ENCODE measurements at regions not wholly inside any gene's neighbourhood (a gene's known extent, or its start where the extent isn't known, plus 50 kb on each side); places are given as distances from the start of the nearest gene placed in this dataset.

DNA sequence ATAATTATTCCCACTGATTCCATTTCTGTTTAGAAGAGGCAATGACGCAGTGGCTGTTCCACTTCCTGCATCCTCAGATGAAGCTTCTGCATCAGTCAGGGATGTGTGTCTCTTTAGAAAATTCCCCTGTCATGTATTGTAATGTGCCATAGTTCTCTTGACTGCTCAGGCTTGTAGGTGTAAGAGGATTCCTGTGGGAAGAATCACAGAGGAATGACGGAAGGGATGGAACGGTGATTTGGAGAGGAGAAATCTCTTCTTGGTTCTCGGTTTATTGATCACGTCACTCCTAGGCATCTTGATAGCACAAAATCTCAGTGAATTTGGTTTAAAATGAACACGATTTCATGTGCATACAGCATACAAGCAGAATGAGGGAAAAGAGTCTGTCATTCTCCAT lies 69.8 kb upstream of the PRKCQ start:
- TF ChIP-seq HDAC2 (IDR thresholded peaks at IDR 0.05) (no peak), NFATC3 (IDR thresholded peaks at IDR 0.05) (no peak), PML (IDR thresholded peaks at IDR 0.05; ENCODE audit: low read length) (no peak), MYC (IDR thresholded peaks at IDR 0.05; ENCODE audit: low read depth, low read length) (no peak), MYC (CRISPR knock-in tag; IDR thresholded peaks at IDR 0.05; ENCODE audit: borderline replicate concordance, low read depth) (no peak), ZNF143 (CRISPR knock-in tag; IDR thresholded peaks at IDR 0.05) (no peak), SNIP1 (IDR thresholded peaks at IDR 0.05; ENCODE audit: low read depth) (no peak), CC2D1A (IDR thresholded peaks at IDR 0.05) (no peak)
- TF ChIP-seq, protein P1, sequence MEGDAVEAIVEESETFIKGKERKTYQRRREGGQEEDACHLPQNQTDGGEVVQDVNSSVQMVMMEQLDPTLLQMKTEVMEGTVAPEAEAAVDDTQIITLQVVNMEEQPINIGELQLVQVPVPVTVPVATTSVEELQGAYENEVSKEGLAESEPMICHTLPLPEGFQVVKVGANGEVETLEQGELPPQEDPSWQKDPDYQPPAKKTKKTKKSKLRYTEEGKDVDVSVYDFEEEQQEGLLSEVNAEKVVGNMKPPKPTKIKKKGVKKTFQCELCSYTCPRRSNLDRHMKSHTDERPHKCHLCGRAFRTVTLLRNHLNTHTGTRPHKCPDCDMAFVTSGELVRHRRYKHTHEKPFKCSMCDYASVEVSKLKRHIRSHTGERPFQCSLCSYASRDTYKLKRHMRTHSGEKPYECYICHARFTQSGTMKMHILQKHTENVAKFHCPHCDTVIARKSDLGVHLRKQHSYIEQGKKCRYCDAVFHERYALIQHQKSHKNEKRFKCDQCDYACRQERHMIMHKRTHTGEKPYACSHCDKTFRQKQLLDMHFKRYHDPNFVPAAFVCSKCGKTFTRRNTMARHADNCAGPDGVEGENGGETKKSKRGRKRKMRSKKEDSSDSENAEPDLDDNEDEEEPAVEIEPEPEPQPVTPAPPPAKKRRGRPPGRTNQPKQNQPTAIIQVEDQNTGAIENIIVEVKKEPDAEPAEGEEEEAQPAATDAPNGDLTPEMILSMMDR (IDR thresholded peaks at IDR 0.05 in 2 of 3, conservative IDR thresholded peaks at IDR 0.05 in 1 of 3; ENCODE audit: insufficient read depth in 2 of 3, low read depth in 1 of 3, low read length in 3 of 3) = no peak
